Esophagus muscularis mucosa (tissue), 3 donors: ENCODE measurements at regions not wholly inside any gene's neighbourhood (a gene's known extent, or its start where the extent isn't known, plus 50 kb on each side); places are given as distances from the start of the nearest gene placed in this dataset.

Experiments
- CTCF ChIP-seq, 3 experiments: fragments of 200-600 bp in 2 of 3; fragments of 450-650 bp in 1 of 3; sonication (generic) in 2 of 3; IDR thresholded peaks; one replicate each; pipeline ENCODE4 v1.5.1; 2017 to 2019; ENCODE audit warnings: antibody characterized with exemption in 3 of 3, mild to moderate bottlenecking in 2 of 3, moderate library complexity in 1 of 3
- EP300 ChIP-seq: sonication (generic); formaldehyde crosslinking; IDR thresholded peaks from one replicate; pipeline ENCODE4 v1.6.1; 2017; ENCODE audit warnings: antibody characterized with exemption

DNA sequence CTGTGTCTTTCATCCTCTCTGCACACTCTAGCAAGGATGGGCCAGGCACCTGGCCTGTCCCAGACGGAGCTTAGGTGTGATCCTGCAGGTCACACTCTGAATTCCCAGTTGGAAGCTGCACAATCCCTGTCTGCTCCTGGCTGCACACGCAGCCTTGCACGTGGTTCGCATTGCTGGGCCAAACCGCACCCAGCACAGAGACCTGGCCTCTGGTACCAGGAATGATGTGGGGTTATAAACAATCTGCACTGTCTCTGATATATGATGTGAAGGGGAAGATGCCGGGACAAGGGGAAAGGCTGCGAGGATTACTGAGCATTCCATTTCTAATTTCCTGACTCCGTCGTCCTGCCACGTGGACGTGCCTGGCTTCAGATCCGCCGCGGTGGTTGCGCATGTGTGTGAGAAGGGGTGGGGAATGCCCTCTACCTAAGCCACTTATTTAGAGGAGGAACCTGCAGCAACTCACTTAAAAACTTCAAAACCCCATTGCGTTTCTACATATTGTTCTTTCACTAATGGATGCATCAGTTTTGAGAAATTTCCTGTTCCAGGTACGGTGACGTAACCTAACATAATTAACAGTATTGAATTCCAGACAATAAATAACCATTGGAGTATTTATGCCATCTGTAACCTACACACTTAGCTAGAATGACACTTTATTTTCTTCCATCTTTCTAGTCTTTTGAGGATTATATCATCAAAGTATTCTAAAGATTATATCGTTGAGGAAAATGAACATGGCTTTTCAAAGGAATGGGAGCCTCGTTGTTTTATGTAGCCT lies 559.7 kb upstream of the MGMT start:
- TF ChIP-seq CTCF (IDR thresholded peaks at IDR 0.05) (no peak), EP300 (no peak)
